Ishikawa (cell line): ENCODE measurements at regions not wholly inside any gene's neighbourhood (a gene's known extent, or its start where the extent isn't known, plus 50 kb on each side); places are given as distances from the start of the nearest gene placed in this dataset.

Source experiments
- CEBPB ChIP-seq: IDR thresholded peaks from 2 replicates; pipeline ENCODE4 v1.6.1; 2012
- CREB1 ChIP-seq: IDR thresholded peaks from 2 replicates; pipeline ENCODE4 v1.6.1; 2012; ENCODE audit warnings: low read depth
- EGR1 ChIP-seq: IDR thresholded peaks from 2 replicates; pipeline ENCODE4 v1.6.1; 2012
- EP300 ChIP-seq: IDR thresholded peaks from 2 replicates; pipeline ENCODE4 v1.6.1; 2012; ENCODE audit warnings: borderline replicate concordance
- FOXM1 ChIP-seq: IDR thresholded peaks from 2 replicates; pipeline ENCODE4 v1.6.1; 2012; ENCODE audit warnings: low read depth, borderline replicate concordance
- NFIC ChIP-seq: IDR thresholded peaks from 2 replicates; pipeline ENCODE4 v1.6.1; 2012
- RAD21 ChIP-seq: IDR thresholded peaks from 2 replicates; pipeline ENCODE4 v1.6.1; 2012; ENCODE audit warnings: low read depth
- TAF1 ChIP-seq: IDR thresholded peaks from 2 replicates; pipeline ENCODE4 v1.6.1; 2012; ENCODE audit warnings: low read depth, mild to moderate bottlenecking
- TCF12 ChIP-seq: IDR thresholded peaks from 2 replicates; pipeline ENCODE4 v1.6.1; 2012; ENCODE audit warnings: low read depth
- TEAD4 ChIP-seq: IDR thresholded peaks from 2 replicates; pipeline ENCODE4 v1.6.1; 2012
- YY1 ChIP-seq: IDR thresholded peaks from 2 replicates; pipeline ENCODE4 v1.6.1; 2012; ENCODE audit warnings: low read depth
- ZBTB7A ChIP-seq: IDR thresholded peaks from 2 replicates; pipeline ENCODE4 v1.6.1; 2012; ENCODE audit warnings: low read depth
- TF ChIP-seq, protein P1 (sequence below): IDR thresholded peaks from 2 replicates; pipeline ENCODE4 v1.6.1; 2012; ENCODE audit warnings: low read depth, mild to moderate bottlenecking
- TF ChIP-seq, protein P2 (sequence below): IDR thresholded peaks from 2 replicates; pipeline ENCODE4 v1.6.1; 2012
- TF ChIP-seq, protein P3 (sequence below): IDR thresholded peaks from 2 replicates; pipeline ENCODE4 v1.6.1; 2012

DNA sequence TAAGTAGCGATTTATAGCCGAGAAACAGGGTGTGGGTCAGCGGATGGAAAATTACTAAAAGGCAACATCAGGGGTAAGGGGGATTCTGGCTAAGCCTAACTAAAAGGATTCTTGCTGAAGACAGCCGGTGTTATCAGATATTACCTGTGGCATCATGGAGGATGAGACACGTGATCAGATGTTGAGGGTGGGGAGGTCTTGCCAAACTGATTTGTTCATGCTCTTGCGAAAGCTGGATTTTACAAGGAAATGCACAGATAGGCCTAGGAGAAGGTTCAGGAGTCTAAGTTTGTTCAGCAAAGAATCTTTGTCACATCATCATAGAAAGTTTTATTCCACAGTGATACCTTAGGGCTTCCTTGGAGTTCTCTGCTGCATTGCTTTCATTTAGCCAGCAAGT is 396.8 kb upstream of the TBL1XR1 start:
- peak; percentile 37; the same call in 1 of the 2 replicates for TF ChIP-seq CEBPB
- TF ChIP-seq CREB1, result no peak

DNA sequence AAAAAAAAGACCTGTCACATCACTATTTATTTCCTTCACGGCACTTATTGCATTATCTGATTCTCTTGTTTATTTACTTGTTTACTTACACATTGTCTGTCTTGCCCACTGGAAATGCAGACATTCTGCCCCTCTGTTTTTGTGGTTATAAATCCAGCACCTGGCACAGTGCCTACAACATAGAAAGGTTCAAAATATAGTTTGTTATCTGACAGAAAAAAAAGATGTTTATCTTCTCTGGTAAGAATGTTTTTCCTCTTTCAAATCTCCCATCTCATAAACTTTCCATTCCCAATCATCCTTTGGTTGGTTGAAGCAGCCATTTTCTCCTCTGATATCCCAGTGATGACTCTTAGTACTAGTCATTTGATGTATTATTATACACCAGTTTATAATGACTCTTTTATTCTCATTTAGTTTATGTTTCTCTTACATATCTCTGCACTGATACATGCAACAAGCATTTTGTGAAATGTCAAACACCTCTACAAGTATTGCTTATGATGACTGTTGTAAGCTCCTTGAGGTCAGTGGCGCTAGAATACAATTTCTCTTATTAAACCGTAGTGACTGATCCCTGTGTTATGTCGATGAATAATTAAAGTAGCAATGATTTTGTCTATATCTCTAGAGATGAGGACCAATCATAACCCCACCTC is 398.4 kb upstream of the TBL1XR1 start:
- TF ChIP-seq NFIC, result 0 out of 2 replicates have a peak, but pooled peaks have one; percentile 19
- 0 out of 2 replicates have a peak, but pooled peaks have one; percentile 31 for TF ChIP-seq YY1
- peak; percentile 32; the same call in 1 of the 2 replicates for TF ChIP-seq FOXM1
- TF ChIP-seq TCF12, result no peak
- TF ChIP-seq EGR1, result no peak
- TF ChIP-seq CEBPB, result no peak
- no peak for TF ChIP-seq ZBTB7A
- no peak for TF ChIP-seq CREB1

DNA sequence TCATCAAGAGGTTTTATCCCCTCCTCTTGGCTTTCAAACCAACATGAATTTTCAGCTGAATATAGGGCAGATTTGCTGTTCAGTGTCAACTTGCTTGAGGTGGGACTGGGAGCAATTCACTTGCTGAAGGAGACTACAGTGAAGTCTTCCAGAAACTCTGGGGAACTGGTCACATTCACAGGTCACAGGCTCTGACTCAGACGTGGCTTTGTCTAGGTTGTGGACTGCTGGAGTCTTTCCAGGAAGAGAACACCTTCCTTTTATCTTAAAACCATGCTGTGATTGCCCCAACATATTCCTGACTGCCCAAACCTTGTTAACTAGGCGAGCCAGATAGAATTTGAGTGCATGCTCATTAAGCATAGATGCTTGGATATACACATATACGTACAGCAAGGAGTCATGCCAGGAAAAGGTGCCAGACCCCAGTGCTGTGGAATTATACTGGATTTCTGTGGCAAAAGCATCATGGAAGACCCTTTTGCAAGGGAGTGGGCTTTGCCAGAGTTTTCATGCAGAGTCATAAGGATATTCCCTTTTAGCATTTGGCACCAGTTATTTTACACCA is 399.1 kb upstream of the TBL1XR1 start:
- TF ChIP-seq, protein P1, sequence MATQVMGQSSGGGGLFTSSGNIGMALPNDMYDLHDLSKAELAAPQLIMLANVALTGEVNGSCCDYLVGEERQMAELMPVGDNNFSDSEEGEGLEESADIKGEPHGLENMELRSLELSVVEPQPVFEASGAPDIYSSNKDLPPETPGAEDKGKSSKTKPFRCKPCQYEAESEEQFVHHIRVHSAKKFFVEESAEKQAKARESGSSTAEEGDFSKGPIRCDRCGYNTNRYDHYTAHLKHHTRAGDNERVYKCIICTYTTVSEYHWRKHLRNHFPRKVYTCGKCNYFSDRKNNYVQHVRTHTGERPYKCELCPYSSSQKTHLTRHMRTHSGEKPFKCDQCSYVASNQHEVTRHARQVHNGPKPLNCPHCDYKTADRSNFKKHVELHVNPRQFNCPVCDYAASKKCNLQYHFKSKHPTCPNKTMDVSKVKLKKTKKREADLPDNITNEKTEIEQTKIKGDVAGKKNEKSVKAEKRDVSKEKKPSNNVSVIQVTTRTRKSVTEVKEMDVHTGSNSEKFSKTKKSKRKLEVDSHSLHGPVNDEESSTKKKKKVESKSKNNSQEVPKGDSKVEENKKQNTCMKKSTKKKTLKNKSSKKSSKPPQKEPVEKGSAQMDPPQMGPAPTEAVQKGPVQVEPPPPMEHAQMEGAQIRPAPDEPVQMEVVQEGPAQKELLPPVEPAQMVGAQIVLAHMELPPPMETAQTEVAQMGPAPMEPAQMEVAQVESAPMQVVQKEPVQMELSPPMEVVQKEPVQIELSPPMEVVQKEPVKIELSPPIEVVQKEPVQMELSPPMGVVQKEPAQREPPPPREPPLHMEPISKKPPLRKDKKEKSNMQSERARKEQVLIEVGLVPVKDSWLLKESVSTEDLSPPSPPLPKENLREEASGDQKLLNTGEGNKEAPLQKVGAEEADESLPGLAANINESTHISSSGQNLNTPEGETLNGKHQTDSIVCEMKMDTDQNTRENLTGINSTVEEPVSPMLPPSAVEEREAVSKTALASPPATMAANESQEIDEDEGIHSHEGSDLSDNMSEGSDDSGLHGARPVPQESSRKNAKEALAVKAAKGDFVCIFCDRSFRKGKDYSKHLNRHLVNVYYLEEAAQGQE, result no peak
- TF ChIP-seq RAD21 (peak; percentile 38), TAF1 (no peak), ZBTB7A (no peak), CREB1 (no peak), CEBPB (no peak), EGR1 (no peak), TCF12 (peak; percentile 90), FOXM1 (peak; percentile 57; the same call in 1 of the 2 replicates), YY1 (peak; percentile 50; the same call in 1 of the 2 replicates), TEAD4 (peak; percentile 71), NFIC (peak; percentile 95), EP300 (peak; percentile 93)
- TF ChIP-seq, protein P2, sequence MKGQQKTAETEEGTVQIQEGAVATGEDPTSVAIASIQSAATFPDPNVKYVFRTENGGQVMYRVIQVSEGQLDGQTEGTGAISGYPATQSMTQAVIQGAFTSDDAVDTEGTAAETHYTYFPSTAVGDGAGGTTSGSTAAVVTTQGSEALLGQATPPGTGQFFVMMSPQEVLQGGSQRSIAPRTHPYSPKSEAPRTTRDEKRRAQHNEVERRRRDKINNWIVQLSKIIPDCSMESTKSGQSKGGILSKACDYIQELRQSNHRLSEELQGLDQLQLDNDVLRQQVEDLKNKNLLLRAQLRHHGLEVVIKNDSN, result peak; percentile 31; the same call in 1 of the 2 replicates
- TF ChIP-seq, protein P3, sequence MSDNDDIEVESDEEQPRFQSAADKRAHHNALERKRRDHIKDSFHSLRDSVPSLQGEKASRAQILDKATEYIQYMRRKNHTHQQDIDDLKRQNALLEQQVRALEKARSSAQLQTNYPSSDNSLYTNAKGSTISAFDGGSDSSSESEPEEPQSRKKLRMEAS, result peak; percentile 33; the same call in 1 of the 2 replicates

DNA sequence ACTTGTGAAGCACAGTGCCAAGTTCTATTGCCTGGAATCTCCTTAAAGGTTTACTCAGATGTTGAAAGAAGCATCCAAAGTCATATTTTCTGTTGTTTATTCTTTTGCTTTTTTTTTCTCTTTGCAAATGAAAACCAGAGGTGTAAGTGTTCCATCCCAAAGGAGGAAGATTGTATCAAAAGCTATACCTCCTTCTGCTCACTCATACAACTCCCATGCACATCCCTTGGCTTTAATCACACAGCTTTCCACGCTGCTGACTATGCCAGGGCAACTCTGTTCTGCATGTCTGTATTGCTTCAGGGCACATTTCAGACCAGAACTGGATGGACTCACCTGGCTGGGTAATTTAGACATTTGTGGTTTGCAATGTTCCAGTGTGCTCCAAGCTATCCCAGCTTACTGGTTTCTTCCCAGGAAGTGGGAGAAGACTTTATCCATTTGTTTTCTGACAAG is 399.6 kb upstream of the TBL1XR1 start:
- TF ChIP-seq CREB1 (no peak), TAF1 (no peak; the same call in 1 of the 2 replicates), EP300 (peak; percentile 52), TEAD4 (peak; percentile 18; the same call in 1 of the 2 replicates), NFIC (0 out of 2 replicates have a peak, but pooled peaks have one; percentile 35)

DNA sequence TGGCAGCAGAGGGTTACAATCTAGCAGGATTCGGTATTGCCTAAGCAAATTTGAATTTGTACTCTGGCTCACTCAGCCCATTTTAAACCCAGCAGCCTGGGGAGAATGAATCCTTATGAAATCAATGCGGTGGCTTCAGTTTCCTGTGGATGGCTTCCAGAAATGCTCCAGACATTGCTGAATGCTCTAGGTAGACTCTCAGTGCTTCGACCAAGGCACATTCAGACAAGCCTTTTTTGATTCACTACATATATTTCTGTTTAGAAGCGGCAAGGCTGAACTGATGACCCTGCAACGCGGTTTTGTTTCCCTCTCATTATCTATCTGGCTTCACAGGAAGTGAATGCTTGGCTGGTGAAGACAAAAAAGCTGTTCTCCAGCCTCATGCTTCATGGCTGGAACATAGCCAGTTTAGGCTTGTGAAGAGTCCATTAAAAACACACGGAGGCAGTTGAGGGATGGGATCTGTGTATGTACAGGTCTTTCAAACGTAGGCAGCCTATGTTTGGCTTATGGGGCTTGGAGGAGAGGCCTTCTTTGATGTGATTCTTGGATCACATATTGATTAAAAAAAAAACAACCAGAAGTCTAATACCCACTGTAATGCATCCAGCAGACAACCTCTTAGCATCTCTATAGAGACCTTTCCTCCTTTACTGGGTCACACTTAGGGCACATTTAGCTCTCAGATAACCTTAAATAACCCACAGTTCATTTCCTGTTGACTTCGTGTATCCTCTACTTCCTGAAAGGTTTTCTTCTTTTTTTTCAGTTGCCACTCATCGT is 400.2 kb upstream of the TBL1XR1 start:
- peak; percentile 35; the same call in 1 of the 2 replicates for TF ChIP-seq TEAD4
- TF ChIP-seq, protein P2, result no peak
- TF ChIP-seq ZBTB7A, result no peak
- TF ChIP-seq, protein P3, result peak; percentile 89
- TF ChIP-seq FOXM1, result 0 out of 2 replicates have a peak, but pooled peaks have one; percentile 66
- TF ChIP-seq CEBPB, result no peak
- no peak for TF ChIP-seq EGR1
- TF ChIP-seq, protein P1, result no peak
- peak; percentile 52; the same call in 1 of the 2 replicates for TF ChIP-seq TCF12
- TF ChIP-seq TAF1, result no peak
- no peak for TF ChIP-seq RAD21
- no peak for TF ChIP-seq CREB1
- TF ChIP-seq EP300, result peak; percentile 67; the same call in 1 of the 2 replicates
- peak; percentile 82 for TF ChIP-seq NFIC
- TF ChIP-seq YY1, result no peak
